ENCODE measurements at regions not wholly inside any gene's neighbourhood (a gene's known extent, or its start where the extent isn't known, plus 50 kb on each side); places are given as distances from the start of the nearest gene placed in this dataset.
"Not testable (repeated sequence)": the region's sequence is repeated elsewhere in the genome, so short reads cannot be mapped to it uniquely, and the experiment has no call there.

GRCh38 chr10:6692103-6692502, 112.0 kb upstream of the PRKCQ start:
- DNase-seq (ENCODE audit: low read depth) = no peak

GRCh38 chr10:6689036-6689435, 109.0 kb upstream of the PRKCQ start:
- no peak for DNase-seq (ENCODE audit: low read depth)

GRCh38 chr10:6680735-6681134, 100.7 kb upstream of the PRKCQ start:
- no peak for DNase-seq (ENCODE audit: low read depth)

GRCh38 chr10:6678956-6679355, 98.9 kb upstream of the PRKCQ start:
- no peak for DNase-seq (ENCODE audit: low read depth)

- peak; percentile 39 for DNase-seq (ENCODE audit: low read depth)
Measured at GRCh38 chr10:6678211-6678803, 98.2 kb upstream of the PRKCQ start.

GRCh38 chr10:6677129-6677528, 97.1 kb upstream of the PRKCQ start:
- not testable (repeated sequence) for DNase-seq (ENCODE audit: low read depth)

- DNase-seq (ENCODE audit: low read depth) = no peak
Measured at GRCh38 chr10:6674291-6674690, 94.2 kb upstream of the PRKCQ start.

GRCh38 chr10:6671976-6672375, 91.9 kb upstream of the PRKCQ start:
- DNase-seq (ENCODE audit: low read depth) = no peak

GRCh38 chr10:6669269-6669859, 89.3 kb upstream of the PRKCQ start:
- peak; percentile 69 for DNase-seq (ENCODE audit: low read depth)

GRCh38 chr10:6667679-6668270, 87.7 kb upstream of the PRKCQ start:
- peak; percentile 51 for DNase-seq (ENCODE audit: low read depth)

- DNase-seq (ENCODE audit: low read depth) = no peak
Measured at GRCh38 chr10:6667150-6667549, 87.1 kb upstream of the PRKCQ start.

- DNase-seq (ENCODE audit: low read depth) = no peak
Measured at GRCh38 chr10:6665847-6666246, 85.8 kb upstream of the PRKCQ start.

- no peak for DNase-seq (ENCODE audit: low read depth)
Measured at GRCh38 chr10:6660460-6660859, 80.4 kb upstream of the PRKCQ start.

- DNase-seq (ENCODE audit: low read depth) = peak; percentile 19
Measured at GRCh38 chr10:6659451-6659850, 79.4 kb upstream of the PRKCQ start.

GRCh38 chr10:6657669-6658068, 77.6 kb upstream of the PRKCQ start:
- DNase-seq (ENCODE audit: low read depth) = no peak

- DNase-seq (ENCODE audit: low read depth) = no peak
Measured at GRCh38 chr10:6657196-6657595, 77.1 kb upstream of the PRKCQ start.

- DNase-seq (ENCODE audit: low read depth) = no peak
Measured at GRCh38 chr10:6654571-6654970, 74.5 kb upstream of the PRKCQ start.

GRCh38 chr10:6650586-6650985, 70.5 kb upstream of the PRKCQ start:
- no peak for DNase-seq (ENCODE audit: low read depth)

- DNase-seq (ENCODE audit: low read depth) = no peak
Measured at GRCh38 chr10:6649903-6650302, 69.8 kb upstream of the PRKCQ start.

- DNase-seq (ENCODE audit: low read depth) = no peak
Measured at GRCh38 chr10:6648894-6649720, 69.0 kb upstream of the PRKCQ start.

- DNase-seq (ENCODE audit: low read depth) = peak; percentile 21
Measured at GRCh38 chr10:6647811-6648526, 67.9 kb upstream of the PRKCQ start.

- no peak for DNase-seq (ENCODE audit: low read depth)
Measured at GRCh38 chr10:6643962-6644361, 63.9 kb upstream of the PRKCQ start.

Measured in iris pigment epithelial cell (primary cell).